ENCODE measurements at regions not wholly inside any gene's neighbourhood (a gene's known extent, or its start where the extent isn't known, plus 50 kb on each side); places are given as distances from the start of the nearest gene placed in this dataset.

DNA sequence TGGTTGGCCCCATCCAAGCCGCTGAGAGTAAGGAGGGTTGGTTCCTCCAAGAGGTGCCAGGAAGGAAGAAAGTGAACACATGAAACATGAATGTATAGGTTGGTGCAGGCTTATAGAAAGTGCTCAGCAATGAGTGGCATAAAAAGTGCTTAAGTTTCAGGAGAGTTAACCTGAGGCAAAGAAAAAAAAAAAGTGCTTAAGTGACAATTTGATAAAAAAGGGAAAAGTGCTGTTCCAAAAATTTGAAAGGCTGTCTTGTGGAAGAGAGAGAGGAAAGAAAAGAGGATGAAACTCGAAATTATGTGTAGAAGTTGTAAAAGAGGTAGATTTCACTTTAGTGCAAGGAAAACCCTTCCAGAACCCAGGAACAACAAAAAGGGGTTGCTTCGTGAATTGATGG lies 85.5 kb upstream of the MAP4K4 start:
- TF ChIP-seq POLR2AphosphoS5 (IDR thresholded peaks at IDR 0.05; ENCODE audit: borderline replicate concordance, low read depth, low read length) (no peak), EZH2 (IDR thresholded peaks at IDR 0.05) (no peak), FOXP2 (optimal IDR thresholded peaks at IDR 0.05; ENCODE audit: control extremely low read depth, extremely low read length, insufficient read depth) (no peak)
